HFF-Myc (cell line): ENCODE measurements at regions not wholly inside any gene's neighbourhood (a gene's known extent, or its start where the extent isn't known, plus 50 kb on each side); places are given as distances from the start of the nearest gene placed in this dataset.
"Not testable (repeated sequence)": the region's sequence is repeated elsewhere in the genome, so short reads cannot be mapped to it uniquely, and the experiment has no call there.

Experiments used
- DNase-seq: peaks from one replicate; pipeline ENCODE4 v3.0.0-alpha.2; 2011; ENCODE audit warnings: low read depth; ENCODE audit errors: extremely low read depth
- H3K4me3 ChIP-seq: replicated peaks from 2 replicates; pipeline ENCODE4 v1.5.1; 2011; ENCODE audit warnings: low read depth, mild to moderate bottlenecking, control low read depth, low read length
- TF ChIP-seq, protein P1 (sequence below): IDR thresholded peaks from 2 replicates; pipeline ENCODE4 v1.5.1; 2012; ENCODE audit warnings: mild to moderate bottlenecking, low read depth, low read length, control low read depth; ENCODE audit errors: missing control alignments

DNA sequence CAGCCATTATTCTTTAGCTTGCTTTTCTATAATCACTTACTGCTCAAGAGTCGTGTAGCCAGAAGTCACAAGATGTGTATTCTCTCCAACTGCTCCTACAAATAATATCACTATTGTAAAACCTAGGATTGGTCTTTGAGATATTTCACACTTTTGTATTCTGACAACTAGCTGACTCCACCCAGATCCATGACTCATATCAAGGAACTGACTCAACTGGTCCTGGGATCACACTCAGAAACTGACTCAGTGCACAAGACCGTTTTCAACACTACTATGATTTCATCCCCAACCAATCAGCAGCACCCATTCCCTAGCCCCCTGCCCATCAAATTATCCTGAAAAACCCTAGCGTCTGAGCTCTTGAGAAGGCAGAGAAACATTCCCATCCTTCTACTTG is 56.5 kb upstream of the ORC5 start:
- TF ChIP-seq, protein P1, sequence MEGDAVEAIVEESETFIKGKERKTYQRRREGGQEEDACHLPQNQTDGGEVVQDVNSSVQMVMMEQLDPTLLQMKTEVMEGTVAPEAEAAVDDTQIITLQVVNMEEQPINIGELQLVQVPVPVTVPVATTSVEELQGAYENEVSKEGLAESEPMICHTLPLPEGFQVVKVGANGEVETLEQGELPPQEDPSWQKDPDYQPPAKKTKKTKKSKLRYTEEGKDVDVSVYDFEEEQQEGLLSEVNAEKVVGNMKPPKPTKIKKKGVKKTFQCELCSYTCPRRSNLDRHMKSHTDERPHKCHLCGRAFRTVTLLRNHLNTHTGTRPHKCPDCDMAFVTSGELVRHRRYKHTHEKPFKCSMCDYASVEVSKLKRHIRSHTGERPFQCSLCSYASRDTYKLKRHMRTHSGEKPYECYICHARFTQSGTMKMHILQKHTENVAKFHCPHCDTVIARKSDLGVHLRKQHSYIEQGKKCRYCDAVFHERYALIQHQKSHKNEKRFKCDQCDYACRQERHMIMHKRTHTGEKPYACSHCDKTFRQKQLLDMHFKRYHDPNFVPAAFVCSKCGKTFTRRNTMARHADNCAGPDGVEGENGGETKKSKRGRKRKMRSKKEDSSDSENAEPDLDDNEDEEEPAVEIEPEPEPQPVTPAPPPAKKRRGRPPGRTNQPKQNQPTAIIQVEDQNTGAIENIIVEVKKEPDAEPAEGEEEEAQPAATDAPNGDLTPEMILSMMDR: no peak
- DNase-seq: no peak
- H3K4me3 ChIP-seq: no peak overlapping the region

DNA sequence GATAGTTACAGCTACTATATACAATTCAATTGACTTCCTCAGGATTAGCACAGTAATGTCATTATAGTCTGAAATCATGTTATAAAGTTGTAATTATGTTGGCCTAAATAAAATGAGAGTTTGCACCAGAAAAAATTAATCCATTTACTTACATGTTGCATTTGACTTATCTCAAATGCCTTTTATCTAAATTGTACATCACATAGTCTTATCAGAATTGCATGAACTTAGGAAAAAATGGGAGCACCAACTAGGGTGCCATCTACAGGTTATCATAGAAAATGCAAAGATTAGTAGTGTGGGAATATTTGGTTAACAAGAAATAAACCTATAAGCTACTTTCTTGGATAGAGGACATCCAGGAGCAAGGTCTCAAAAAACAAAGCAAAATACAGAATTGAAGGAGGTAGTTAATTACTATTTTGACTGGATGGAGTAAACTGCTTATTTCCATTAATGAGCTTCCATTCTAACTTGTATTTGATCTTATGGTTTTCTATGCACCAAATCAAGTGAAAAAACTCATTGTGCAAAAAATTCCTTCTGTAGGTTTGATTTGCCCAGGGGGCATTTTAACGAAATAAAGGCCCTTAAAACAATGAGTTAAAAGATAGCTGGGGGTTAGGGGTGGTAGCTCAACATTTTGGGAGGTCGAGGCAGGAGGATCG is 60.0 kb upstream of the ORC5 start:
- TF ChIP-seq, protein P1: peak; percentile 42
- DNase-seq: no peak
- H3K4me3 ChIP-seq: no peak overlapping the region

DNA sequence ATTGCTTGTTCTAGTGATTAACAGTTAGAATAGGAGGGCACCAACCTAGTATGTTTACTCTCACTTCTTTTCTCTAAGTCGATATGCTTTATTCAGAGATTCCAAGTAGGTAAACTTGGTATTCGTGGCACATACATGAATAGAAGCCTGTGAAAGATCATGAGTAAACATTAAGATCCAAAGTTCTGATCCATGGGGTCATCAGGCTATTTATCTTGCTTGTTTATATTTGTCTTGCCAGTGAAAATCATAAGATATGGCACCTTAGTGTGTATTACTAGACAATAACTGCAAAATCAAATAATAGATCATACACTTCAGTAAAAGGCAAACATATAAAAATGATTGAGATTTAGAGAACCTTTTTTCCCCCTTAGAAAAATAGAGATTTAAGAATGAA is 56.5 kb upstream of the LHFPL3 start:
- no peak for DNase-seq
- TF ChIP-seq, protein P1: no peak
- no peak overlapping the region for H3K4me3 ChIP-seq

DNA sequence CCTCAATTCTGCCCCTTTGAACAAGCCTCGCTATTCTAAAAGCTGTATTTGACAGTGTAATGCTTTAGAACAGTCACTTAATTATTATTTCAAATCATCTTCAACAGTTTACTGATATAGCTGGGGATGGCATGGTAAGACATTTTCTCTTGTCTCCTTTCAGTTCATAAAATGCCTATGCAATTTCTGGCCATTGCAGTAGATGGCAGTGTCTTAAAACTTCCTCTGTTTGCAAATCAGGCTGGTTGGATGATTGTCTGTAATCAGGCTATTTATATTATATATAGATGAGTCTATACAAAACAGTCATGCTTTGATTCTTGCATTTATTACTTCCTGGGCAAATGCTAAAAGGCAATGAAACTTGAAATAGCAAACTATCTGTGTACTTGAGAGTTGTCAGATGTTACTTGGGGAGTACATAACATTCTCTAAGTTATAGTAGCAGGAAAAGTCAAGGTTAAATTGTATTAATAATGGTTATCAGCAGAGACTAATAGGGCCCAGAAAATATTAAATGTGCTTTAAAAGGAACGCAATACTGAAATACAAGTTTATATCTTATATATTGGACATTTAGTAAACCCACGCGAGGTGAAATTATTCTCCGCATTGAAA is 55.5 kb upstream of the LHFPL3 start:
- DNase-seq: peak; percentile 15
- no peak overlapping the region for H3K4me3 ChIP-seq
- TF ChIP-seq, protein P1: peak; percentile 47

DNA sequence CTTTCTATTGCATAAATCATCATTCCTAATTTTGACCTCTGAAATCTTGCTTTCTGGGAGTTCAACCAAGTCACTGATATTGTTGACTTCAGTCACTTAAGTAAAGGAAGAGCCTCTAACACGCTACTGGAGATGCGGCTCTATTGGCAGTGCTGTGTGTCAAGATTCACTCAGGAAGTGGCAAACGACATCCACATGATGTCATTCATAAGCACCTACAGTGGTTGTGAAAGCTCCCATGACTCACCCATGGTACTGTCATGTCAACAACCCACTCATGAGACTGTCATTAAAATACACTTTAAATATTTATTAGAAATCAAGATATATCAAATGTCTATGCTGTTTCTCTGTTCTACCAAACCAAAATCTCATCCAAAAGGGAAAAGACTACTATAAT is 52.5 kb upstream of the LHFPL3 start:
- DNase-seq: no peak
- TF ChIP-seq, protein P1: no peak
- H3K4me3 ChIP-seq: no peak overlapping the region

DNA sequence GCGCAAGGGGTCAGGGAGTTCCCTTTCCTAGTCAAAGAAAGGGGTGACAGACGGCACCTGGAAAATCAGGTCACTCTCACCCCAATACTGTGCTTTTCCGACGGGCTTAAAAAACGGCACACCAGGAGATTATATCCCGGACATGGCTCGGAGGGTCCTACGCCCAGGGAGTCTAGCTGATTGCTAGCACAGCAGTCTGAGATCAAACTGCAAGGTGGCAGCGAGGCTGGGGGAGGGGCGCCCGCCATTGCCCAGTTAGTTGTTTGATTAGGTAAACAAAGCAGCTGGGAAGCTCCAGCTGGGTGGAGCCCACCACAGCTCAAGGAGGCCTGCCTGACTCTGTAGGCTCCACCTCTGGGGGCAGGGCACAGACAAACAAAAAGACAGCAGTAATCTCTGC is 51.7 kb upstream of the LHFPL3 start:
- H3K4me3 ChIP-seq, DNase-seq: not testable (repeated sequence)
